ENCODE measurements at regions not wholly inside any gene's neighbourhood (a gene's known extent, or its start where the extent isn't known, plus 50 kb on each side); places are given as distances from the start of the nearest gene placed in this dataset.

- TF ChIP-seq FOXM1 (IDR thresholded peaks at IDR 0.05; ENCODE audit: borderline replicate concordance) (no peak), SUZ12 (IDR thresholded peaks at IDR 0.05) (no peak), TARDBP (IDR thresholded peaks at IDR 0.05) (no peak), ARNT (IDR thresholded peaks at IDR 0.05) (no peak), FOXA1 (IDR thresholded peaks at IDR 0.05) (no peak), SP1 (IDR thresholded peaks at IDR 0.05) (no peak), NFRKB (IDR thresholded peaks at IDR 0.05) (no peak), ELF4 (IDR thresholded peaks at IDR 0.05) (no peak), PKNOX1 (IDR thresholded peaks at IDR 0.05) (no peak), LEF1 (IDR thresholded peaks at IDR 0.05; ENCODE audit: borderline replicate concordance) (no peak), L3MBTL2 (conservative IDR thresholded peaks at IDR 0.05) (no peak)
These were observed 293.5 kb downstream of the SPRY2 start for GRCh38 chr13:80047406-80047805.
